Suprapubic skin (tissue), 4 donors: ENCODE measurements at regions not wholly inside any gene's neighbourhood (a gene's known extent, or its start where the extent isn't known, plus 50 kb on each side); places are given as distances from the start of the nearest gene placed in this dataset.
A peak's percentile ranks its signal among the peaks of the same experiment; 100 is the strongest.

Experiments used
- DNase-seq, 2 donors: peaks; one replicate each; pipeline ENCODE4 v3.0.0-alpha.2; 2019; ENCODE audit warnings: low spot score in 2 of 2
- H3K27ac ChIP-seq: fragments of 200-600 bp; sonication (generic); one replicate; pipeline ENCODE4 v1.5.1; 2019
- H3K27me3 ChIP-seq: fragments of 200-600 bp; sonication (generic); one replicate; pipeline ENCODE4 v1.5.1; 2019
- H3K36me3 ChIP-seq: fragments of 200-600 bp; sonication (generic); one replicate; pipeline ENCODE4 v1.5.1; 2019
- H3K4me1 ChIP-seq: fragments of 200-600 bp; sonication (generic); one replicate; pipeline ENCODE4 v1.5.1; 2019
- H3K4me3 ChIP-seq: fragments of 200-600 bp; sonication (generic); one replicate; pipeline ENCODE4 v1.5.1; 2019; ENCODE audit warnings: mild to moderate bottlenecking
- H3K9me3 ChIP-seq: fragments of 200-600 bp; sonication (generic); one replicate; pipeline ENCODE4 v1.5.1; 2019
- EP300 ChIP-seq: sonication (generic); formaldehyde crosslinking; IDR thresholded peaks from one replicate; pipeline ENCODE4 v1.6.1; 2017; ENCODE audit warnings: antibody characterized with exemption
- POLR2A ChIP-seq, 2 donors: fragments of 450-650 bp; IDR thresholded peaks; one replicate each; pipeline ENCODE4 v1.6.1; 2017; ENCODE audit warnings: antibody characterized with exemption in 2 of 2, mild to moderate bottlenecking in 2 of 2, moderate library complexity in 2 of 2
- POLR2AphosphoS5 ChIP-seq, 3 donors: sonication (generic); formaldehyde crosslinking; IDR thresholded peaks; one replicate each; pipeline ENCODE4 v1.6.1; 2017; ENCODE audit warnings: antibody characterized with exemption in 3 of 3
- WGBS: methylation state at CpG from one replicate; pipeline ENCODE4 v1.1.5; 2018; 5-methylcytosine and 5-hydroxymethylcytosine counted together
- TF ChIP-seq, protein P1 (sequence below), 2 donors: fragments of 200-600 bp in 1 of 2; fragments of 450-650 bp in 1 of 2; sonication (generic) in 1 of 2; IDR thresholded peaks; one replicate each; pipeline ENCODE4 v1.5.1; 2016 to 2019; ENCODE audit warnings: antibody characterized with exemption in 2 of 2, mild to moderate bottlenecking in 1 of 2, moderate library complexity in 1 of 2

DNA sequence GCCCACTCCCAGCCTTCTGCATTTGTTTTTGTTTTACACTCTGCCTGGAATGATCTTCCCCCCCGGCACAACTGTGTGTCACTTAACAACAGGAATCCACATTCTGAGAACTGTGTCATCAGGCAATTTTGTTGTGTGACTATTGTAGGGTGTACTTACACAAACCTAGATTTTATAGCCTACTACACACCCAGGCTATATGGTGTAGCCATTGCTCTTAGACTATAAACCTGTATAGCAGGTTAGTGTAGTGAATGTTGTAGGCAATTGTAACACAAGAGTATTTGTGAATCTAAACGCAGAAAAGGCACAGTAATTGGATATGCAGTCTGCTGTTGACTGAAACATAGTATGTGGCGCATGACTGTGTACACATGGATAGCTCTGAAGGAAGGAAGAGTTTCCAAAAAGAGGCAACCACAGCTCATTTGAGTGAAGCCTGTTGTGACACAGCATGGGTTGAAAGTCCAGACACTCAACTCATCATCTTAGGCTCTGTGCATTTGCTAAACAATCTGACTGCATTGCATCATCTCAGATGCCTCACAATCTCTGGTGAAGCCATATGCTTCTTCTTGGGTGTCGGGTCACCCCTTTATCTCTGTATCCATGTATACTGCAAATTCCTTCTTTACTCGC lies 506.6 kb upstream of the SPHKAP start:
- Histone ChIP-seq H3K4me3 (no peak overlapping the region), H3K9me3 (no peaks in the 10 kb centered on the region), H3K27ac (no peak overlapping the region), H3K27me3 (no peaks in the 10 kb centered on the region), H3K4me1 (no peaks in the 10 kb centered on the region), H3K36me3 (no peaks in the 10 kb centered on the region)
- no peak for TF ChIP-seq EP300
- TF ChIP-seq, protein P1, sequence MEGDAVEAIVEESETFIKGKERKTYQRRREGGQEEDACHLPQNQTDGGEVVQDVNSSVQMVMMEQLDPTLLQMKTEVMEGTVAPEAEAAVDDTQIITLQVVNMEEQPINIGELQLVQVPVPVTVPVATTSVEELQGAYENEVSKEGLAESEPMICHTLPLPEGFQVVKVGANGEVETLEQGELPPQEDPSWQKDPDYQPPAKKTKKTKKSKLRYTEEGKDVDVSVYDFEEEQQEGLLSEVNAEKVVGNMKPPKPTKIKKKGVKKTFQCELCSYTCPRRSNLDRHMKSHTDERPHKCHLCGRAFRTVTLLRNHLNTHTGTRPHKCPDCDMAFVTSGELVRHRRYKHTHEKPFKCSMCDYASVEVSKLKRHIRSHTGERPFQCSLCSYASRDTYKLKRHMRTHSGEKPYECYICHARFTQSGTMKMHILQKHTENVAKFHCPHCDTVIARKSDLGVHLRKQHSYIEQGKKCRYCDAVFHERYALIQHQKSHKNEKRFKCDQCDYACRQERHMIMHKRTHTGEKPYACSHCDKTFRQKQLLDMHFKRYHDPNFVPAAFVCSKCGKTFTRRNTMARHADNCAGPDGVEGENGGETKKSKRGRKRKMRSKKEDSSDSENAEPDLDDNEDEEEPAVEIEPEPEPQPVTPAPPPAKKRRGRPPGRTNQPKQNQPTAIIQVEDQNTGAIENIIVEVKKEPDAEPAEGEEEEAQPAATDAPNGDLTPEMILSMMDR (IDR thresholded peaks at IDR 0.05) = no peak
- no peak for TF ChIP-seq POLR2AphosphoS5 (IDR thresholded peaks at IDR 0.05)
- TF ChIP-seq POLR2A (IDR thresholded peaks at IDR 0.05) = no peak
- WGBS = 80% methylated on average over 5 of the region's 5 CpGs
- DNase-seq = no peak

DNA sequence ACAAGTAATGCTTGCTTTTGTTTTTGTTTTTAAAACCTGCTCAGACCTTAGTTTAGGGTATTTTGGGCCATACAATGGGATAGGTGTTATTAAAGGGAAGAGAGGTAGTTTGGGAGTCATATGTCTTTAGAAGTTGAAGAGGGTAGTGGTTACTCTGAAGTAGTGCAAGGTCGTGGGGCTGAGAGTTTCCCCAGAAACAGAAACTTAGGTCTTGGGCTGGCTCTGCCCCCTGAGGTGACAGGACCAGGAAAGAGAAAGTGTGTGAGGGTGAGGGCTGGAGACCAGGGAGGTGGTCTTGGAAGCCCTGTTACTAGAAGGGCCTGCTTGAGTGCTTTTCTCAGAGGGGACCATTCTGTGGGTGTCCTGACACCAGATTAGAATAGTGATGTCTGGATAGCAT lies 500.5 kb upstream of the SPHKAP start:
- TF ChIP-seq, protein P1 (IDR thresholded peaks at IDR 0.05) = no peak
- TF ChIP-seq POLR2AphosphoS5 (IDR thresholded peaks at IDR 0.05) (no peak), EP300 (no peak), POLR2A (IDR thresholded peaks at IDR 0.05) (no peak)
- Histone ChIP-seq H3K4me1 (peaks cover 4% of the 10 kb centered on the region), H3K9me3 (no peaks in the 10 kb centered on the region), H3K4me3 (no peak overlapping the region), H3K27ac (no peak overlapping the region), H3K36me3 (no peaks in the 10 kb centered on the region), H3K27me3 (no peaks in the 10 kb centered on the region)
- 50% methylated on average over 1 of the region's 1 CpG for WGBS
- DNase-seq = no peak

DNA sequence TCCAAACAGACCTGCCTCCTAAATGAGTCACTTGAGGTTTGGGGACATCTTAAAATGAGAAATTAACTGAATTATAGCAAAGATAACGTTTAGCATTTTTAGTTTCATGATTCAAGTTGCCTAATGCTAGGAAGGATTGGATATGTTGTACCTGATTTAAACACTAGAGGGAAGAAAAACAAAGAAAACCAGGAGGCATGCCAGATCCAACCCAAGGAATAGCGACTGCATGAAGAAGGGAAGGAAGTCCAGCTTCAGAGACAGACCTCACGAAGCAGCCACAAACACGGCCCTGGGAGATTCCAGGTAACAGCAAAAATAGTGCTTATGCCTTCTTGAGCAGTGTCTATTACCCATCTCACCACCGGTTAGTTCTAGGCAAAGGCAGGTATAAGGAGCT lies 499.9 kb upstream of the SPHKAP start:
- TF ChIP-seq, protein P1 (IDR thresholded peaks at IDR 0.05) = peak in 1 of 2 donors; percentile 24
- TF ChIP-seq POLR2A (IDR thresholded peaks at IDR 0.05) = no peak

DNA sequence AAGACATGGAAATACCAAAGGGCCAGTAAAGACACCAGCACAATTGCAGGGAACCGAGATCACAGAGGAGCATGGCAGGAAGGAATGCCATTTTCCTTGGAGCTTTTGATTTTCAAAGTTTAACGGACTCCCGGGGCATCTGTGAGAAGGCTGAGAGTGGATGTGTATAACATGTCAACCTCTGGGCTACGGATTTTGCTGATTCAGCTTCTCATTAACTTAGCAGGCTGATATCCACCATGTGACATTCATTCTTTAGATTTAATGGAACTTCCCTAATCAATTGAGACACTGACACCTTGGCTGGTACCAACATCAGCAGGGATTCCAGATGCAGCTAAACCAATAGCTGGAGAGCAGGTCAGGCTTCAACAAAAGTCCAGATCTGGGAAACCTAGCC lies 496.6 kb upstream of the SPHKAP start:
- H3K36me3 ChIP-seq = no peaks in the 10 kb centered on the region
- peaks cover 4% of the 10 kb centered on the region for H3K4me1 ChIP-seq
- 78% methylated on average over 4 of the region's 4 CpGs for WGBS
- H3K4me3 ChIP-seq = no peak overlapping the region
- H3K27ac ChIP-seq = no peak overlapping the region
- no peaks in the 10 kb centered on the region for H3K27me3 ChIP-seq
- H3K9me3 ChIP-seq = no peaks in the 10 kb centered on the region
- DNase-seq = no peak
- no peak for TF ChIP-seq POLR2A (IDR thresholded peaks at IDR 0.05)
- TF ChIP-seq POLR2AphosphoS5 (IDR thresholded peaks at IDR 0.05) = no peak
- TF ChIP-seq EP300 = no peak
- TF ChIP-seq, protein P1 (IDR thresholded peaks at IDR 0.05) = no peak

More for the DNA sequence above, 499.9 kb upstream of the SPHKAP start:
- Histone ChIP-seq H3K36me3 (no peaks in the 10 kb centered on the region), H3K27ac (no peak overlapping the region), H3K27me3 (no peaks in the 10 kb centered on the region), H3K4me3 (no peak overlapping the region), H3K9me3 (no peaks in the 10 kb centered on the region), H3K4me1 (peaks cover 4% of the 10 kb centered on the region)
- WGBS = 23% methylated on average over 5 of the region's 5 CpGs
- DNase-seq = no peak

DNA sequence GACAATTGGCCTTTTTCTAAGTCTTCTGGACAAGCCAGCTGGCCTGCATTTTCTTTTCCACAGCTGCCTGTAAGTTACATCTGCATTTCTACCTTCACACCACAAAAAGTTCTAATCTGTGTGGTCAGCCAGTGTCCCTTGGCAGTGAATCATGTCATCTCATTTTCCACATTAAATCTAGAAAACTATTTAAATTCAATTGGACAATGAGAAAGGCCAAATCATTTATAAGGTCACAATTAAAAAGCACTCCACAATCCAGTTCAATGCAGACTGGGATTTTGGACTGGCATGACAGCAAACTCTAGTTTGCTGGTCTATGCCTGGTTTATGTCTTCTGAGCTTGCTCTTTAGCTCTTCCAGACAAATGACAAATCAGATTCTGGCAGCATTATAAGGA lies 494.2 kb upstream of the SPHKAP start:
- no peak for TF ChIP-seq EP300
- TF ChIP-seq POLR2AphosphoS5 (IDR thresholded peaks at IDR 0.05) = no peak
- no peak for TF ChIP-seq POLR2A (IDR thresholded peaks at IDR 0.05)
- TF ChIP-seq, protein P1 (IDR thresholded peaks at IDR 0.05) = no peak
- Histone ChIP-seq H3K27ac (peak overlapping the region; percentile 3), H3K27me3 (no peaks in the 10 kb centered on the region), H3K9me3 (no peaks in the 10 kb centered on the region), H3K4me1 (no peaks in the 10 kb centered on the region), H3K4me3 (no peak overlapping the region), H3K36me3 (no peaks in the 10 kb centered on the region)
- no peak for DNase-seq
